ES-I3 (cell line): ENCODE measurements at regions not wholly inside any gene's neighbourhood (a gene's known extent, or its start where the extent isn't known, plus 50 kb on each side); places are given as distances from the start of the nearest gene placed in this dataset.

Source experiments
- H3K36me3 ChIP-seq: 2 replicates; pipeline ENCODE4 v1.6.1; 2013; ENCODE audit warnings: mild to moderate bottlenecking, low read length, control low read depth, moderate library complexity; ENCODE audit not compliant: insufficient read depth
- H3K4me1 ChIP-seq: 2 replicates; pipeline ENCODE4 v1.6.1; 2013; ENCODE audit warnings: mild to moderate bottlenecking, control low read depth, low read length; ENCODE audit not compliant: insufficient read depth
- H3K9ac ChIP-seq: 2 replicates; pipeline ENCODE4 v1.6.1; 2013; ENCODE audit warnings: low read depth, mild to moderate bottlenecking, low read length, moderate library complexity
- H3K9me3 ChIP-seq: 2 replicates; pipeline ENCODE4 v1.6.1; 2013; ENCODE audit warnings: mild to moderate bottlenecking, low read length, moderate library complexity; ENCODE audit not compliant: control insufficient read depth, insufficient read depth

- Histone ChIP-seq H3K36me3 (no peaks in the 10 kb centered on the region), H3K9ac (no peak overlapping the region), H3K4me1 (no peaks in the 10 kb centered on the region), H3K9me3 (no peaks in the 10 kb centered on the region)
Measured at GRCh38 chr15:97838606-97839210, 121.8 kb upstream of the ARRDC4 start.

GRCh38 chr15:97840501-97840900 lies 120.0 kb upstream of the ARRDC4 start:
- H3K9me3 ChIP-seq, result no peaks in the 10 kb centered on the region

GRCh38 chr15:97841558-97841957 lies 118.9 kb upstream of the ARRDC4 start:
- no peaks in the 10 kb centered on the region for H3K36me3 ChIP-seq
- H3K4me1 ChIP-seq, result no peaks in the 10 kb centered on the region
- no peaks in the 10 kb centered on the region for H3K9me3 ChIP-seq
- no peak overlapping the region for H3K9ac ChIP-seq

More at GRCh38 chr15:97840501-97840900, 120.0 kb upstream of the ARRDC4 start:
- H3K36me3 ChIP-seq, result no peaks in the 10 kb centered on the region
- no peaks in the 10 kb centered on the region for H3K4me1 ChIP-seq
- no peak overlapping the region for H3K9ac ChIP-seq

GRCh38 chr15:97849183-97849582 lies 111.3 kb upstream of the ARRDC4 start:
- H3K9ac ChIP-seq, result no peak overlapping the region
- H3K9me3 ChIP-seq, result no peaks in the 10 kb centered on the region
- H3K4me1 ChIP-seq, result no peaks in the 10 kb centered on the region
- H3K36me3 ChIP-seq, result no peaks in the 10 kb centered on the region

- Histone ChIP-seq H3K36me3 (no peaks in the 10 kb centered on the region), H3K9ac (no peak overlapping the region), H3K4me1 (no peaks in the 10 kb centered on the region), H3K9me3 (no peaks in the 10 kb centered on the region)
Measured at GRCh38 chr15:97858296-97858695, 102.2 kb upstream of the ARRDC4 start.

GRCh38 chr15:97861529-97862260 lies 98.8 kb upstream of the ARRDC4 start:
- Histone ChIP-seq H3K4me1 (no peaks in the 10 kb centered on the region), H3K36me3 (no peaks in the 10 kb centered on the region), H3K9me3 (no peaks in the 10 kb centered on the region), H3K9ac (no peak overlapping the region)

GRCh38 chr15:97866959-97867358 lies 93.5 kb upstream of the ARRDC4 start:
- Histone ChIP-seq H3K36me3 (no peaks in the 10 kb centered on the region), H3K4me1 (no peaks in the 10 kb centered on the region), H3K9me3 (no peaks in the 10 kb centered on the region), H3K9ac (no peak overlapping the region)

- Histone ChIP-seq H3K36me3 (no peaks in the 10 kb centered on the region), H3K9ac (no peak overlapping the region), H3K9me3 (no peaks in the 10 kb centered on the region), H3K4me1 (no peaks in the 10 kb centered on the region)
Measured at GRCh38 chr15:97867870-97868269, 92.6 kb upstream of the ARRDC4 start.

- no peaks in the 10 kb centered on the region for H3K9me3 ChIP-seq
- H3K4me1 ChIP-seq, result no peaks in the 10 kb centered on the region
- H3K9ac ChIP-seq, result no peak overlapping the region
- no peaks in the 10 kb centered on the region for H3K36me3 ChIP-seq
Measured at GRCh38 chr15:97868981-97869380, 91.5 kb upstream of the ARRDC4 start.

GRCh38 chr15:97870771-97871170 lies 89.7 kb upstream of the ARRDC4 start:
- Histone ChIP-seq H3K9ac (no peak overlapping the region), H3K9me3 (no peaks in the 10 kb centered on the region), H3K36me3 (no peaks in the 10 kb centered on the region), H3K4me1 (no peaks in the 10 kb centered on the region)

- H3K36me3 ChIP-seq, result no peaks in the 10 kb centered on the region
- no peaks in the 10 kb centered on the region for H3K4me1 ChIP-seq
- no peaks in the 10 kb centered on the region for H3K9me3 ChIP-seq
- H3K9ac ChIP-seq, result no peak overlapping the region
Measured at GRCh38 chr15:97874139-97874538, 86.4 kb upstream of the ARRDC4 start.

GRCh38 chr15:97875025-97875512 lies 85.4 kb upstream of the ARRDC4 start:
- H3K4me1 ChIP-seq, result no peaks in the 10 kb centered on the region
- H3K9ac ChIP-seq, result peak overlapping the region; percentile 77; the same call in 1 of the 2 replicates
- no peaks in the 10 kb centered on the region for H3K36me3 ChIP-seq
- no peaks in the 10 kb centered on the region for H3K9me3 ChIP-seq

GRCh38 chr15:97875513-97876280 lies 84.8 kb upstream of the ARRDC4 start:
- no peaks in the 10 kb centered on the region for H3K9me3 ChIP-seq
- no peaks in the 10 kb centered on the region for H3K4me1 ChIP-seq
- peak overlapping the region; percentile 77; the same call in 1 of the 2 replicates for H3K9ac ChIP-seq
- H3K36me3 ChIP-seq, result no peaks in the 10 kb centered on the region

- H3K9ac ChIP-seq, result no peak overlapping the region
- no peaks in the 10 kb centered on the region for H3K36me3 ChIP-seq
- no peaks in the 10 kb centered on the region for H3K4me1 ChIP-seq
- no peaks in the 10 kb centered on the region for H3K9me3 ChIP-seq
Measured at GRCh38 chr15:97876281-97876675, 84.2 kb upstream of the ARRDC4 start.
